ENCODE measurements at regions not wholly inside any gene's neighbourhood (a gene's known extent, or its start where the extent isn't known, plus 50 kb on each side); places are given as distances from the start of the nearest gene placed in this dataset.
"Not testable (repeated sequence)": the region's sequence is repeated elsewhere in the genome, so short reads cannot be mapped to it uniquely, and the experiment has no call there.

DNA sequence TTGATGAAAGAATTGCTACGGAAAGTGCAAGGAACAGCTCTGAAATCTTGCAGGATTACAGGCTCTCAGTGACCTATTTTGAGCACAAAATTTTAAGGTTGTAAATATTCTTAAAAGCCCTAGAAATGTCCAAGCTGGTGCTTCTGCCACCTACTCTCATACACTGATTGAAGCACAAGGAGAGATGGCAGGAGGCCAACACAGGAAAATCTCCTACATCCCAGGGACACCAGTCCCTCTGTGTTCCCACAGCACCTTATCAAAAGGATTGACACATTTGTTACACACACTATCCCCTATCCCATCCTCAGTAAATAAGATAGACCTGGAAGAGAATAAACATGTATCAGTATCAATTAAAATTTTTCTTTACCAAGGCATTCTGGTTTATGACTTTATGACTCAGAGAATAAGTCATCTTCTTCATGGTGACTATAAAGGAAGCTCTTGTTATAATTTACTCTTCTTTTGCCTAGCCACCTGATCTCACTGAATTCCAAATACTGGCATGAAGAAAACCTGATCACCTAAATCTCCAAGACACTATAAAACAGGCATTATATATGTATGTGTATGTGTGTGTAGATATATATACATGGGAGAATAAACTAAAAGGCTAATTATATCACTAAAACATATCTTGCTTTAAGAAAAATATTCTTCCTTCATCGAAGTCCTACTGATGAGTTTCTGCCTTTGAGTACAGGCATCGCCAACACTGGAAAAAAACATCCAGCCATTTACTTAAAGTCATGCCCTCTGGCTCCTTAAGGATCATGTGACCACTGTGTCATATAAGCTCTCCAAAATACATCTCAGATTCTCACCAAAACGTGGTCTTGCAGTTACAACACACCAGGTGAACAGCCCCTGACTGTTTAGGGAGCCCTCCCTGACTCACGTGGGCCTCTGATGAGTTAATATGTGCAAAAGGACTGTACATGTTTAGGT is 208.1 kb upstream of the NR2F2 start:
- no peak for DNase-seq (ENCODE audit: low read depth in 2 of 2)

DNA sequence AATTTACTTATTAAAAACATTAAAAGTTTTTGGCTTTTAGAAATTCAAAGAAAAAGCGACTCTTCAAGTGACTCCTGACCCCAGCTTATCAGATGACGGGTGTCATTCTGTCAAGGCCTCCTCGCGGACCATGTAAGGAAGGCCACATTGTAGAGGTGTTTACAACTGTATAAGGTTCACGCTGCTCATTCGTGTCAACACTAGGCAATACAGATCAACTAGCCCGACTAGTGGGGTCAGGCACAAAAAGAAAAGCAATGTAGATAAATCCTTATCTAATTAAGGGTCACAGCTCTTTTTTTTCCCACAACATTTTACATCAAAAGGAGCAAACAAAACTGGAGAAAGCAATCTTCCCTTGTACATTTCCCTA is 207.5 kb upstream of the NR2F2 start:
- no peak for DNase-seq (ENCODE audit: low read depth in 2 of 2)

DNA sequence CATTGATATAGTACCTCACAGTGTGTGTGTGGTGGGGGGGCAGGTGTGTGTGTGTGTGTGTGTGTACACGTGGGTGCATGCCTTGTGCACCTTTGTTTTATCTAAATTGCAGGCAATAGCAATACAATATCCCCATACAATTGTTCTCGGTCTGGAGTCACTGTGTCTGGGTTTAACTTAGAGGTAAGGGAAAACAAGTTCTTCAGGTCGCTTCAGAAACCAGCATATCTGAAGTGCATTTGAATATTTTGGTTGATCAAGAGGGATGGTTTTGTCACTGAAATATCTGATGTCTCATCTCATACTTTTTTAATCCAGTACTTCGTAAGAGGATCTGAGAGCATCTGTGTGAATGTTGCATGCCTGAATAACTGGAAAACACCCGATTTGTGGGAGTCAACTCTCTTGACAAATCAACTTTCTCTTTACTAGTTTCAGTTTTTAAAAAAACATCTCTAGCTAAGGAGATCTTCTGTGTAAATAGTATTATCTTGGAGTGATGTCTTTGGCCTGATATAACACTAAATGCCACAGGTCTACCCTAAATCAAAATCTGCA is 206.8 kb upstream of the NR2F2 start:
- DNase-seq (ENCODE audit: low read depth in 2 of 2): no peak

DNA sequence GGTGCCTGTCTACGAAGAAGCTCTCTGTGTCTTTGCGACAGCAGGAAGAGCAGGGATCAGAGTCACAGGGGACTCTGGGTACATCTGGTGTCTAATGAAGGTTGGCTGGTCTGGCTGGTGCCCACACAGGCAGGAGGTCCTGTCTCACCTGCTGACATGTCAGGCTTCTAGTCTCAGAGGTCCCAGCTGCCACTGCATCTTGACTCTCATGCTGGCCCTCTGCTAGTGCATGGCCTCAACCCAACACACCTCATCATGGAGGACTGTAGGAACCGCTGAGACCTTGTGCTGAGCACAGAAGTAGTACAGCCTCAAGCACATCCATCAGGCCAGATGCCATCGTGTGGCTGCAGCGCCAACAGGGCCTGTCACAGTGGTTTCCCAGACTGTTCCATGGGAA is 206.1 kb upstream of the NR2F2 start:
- DNase-seq (ENCODE audit: low read depth in 2 of 2): no peak

DNA sequence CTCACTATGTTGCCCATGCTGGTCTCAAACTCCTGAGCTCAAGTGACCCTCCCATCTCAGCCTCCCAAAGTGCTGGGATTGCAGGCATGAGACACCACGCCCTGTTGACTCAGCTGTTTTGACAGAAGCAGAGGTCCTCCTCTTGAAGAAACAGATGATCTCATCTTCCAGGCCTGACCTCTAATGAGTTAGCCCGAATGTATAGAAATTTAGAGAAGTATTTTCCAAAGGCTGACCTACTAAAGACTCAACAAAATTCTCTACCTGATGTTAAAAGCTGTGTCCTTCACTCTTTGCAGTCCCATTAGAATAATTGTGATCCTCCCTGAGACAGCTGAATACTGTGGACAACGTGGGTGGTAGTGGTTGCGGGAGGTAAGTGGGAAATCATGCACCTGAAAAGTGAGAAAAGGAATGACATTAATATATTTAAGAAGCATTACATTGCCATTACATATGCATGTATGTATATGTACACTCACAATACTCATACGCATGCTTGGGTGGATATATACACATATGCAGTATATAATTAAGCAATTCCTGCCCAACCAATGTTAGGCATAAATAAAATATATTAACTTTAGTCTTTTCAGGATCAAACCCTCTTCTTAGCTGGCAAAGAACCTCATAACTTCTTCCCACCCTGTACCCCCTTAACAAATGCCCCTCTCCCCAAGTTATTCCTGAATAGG is 204.6 kb upstream of the NR2F2 start:
- DNase-seq (ENCODE audit: low read depth in 2 of 2): no peak

DNA sequence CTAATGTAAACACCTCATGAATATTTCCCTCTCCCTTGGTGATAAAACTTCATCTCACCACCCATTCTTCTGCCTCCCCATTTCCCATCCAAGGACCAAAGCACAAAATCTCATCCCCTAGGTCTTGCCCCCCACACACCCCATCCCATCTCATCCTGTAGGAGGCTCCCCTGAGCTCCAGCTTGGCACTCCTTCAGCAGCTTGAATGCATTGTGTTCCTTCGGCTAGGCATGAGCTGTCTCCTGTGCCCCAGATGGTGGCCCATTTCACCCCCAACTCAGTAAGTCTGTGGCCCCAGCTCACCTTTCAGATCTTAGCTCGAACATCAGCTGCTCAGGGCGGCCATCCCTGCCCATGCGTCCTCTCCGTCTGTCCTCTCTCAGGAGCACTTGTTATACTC is 203.6 kb upstream of the NR2F2 start:
- DNase-seq (ENCODE audit: low read depth in 2 of 2): no peak

DNA sequence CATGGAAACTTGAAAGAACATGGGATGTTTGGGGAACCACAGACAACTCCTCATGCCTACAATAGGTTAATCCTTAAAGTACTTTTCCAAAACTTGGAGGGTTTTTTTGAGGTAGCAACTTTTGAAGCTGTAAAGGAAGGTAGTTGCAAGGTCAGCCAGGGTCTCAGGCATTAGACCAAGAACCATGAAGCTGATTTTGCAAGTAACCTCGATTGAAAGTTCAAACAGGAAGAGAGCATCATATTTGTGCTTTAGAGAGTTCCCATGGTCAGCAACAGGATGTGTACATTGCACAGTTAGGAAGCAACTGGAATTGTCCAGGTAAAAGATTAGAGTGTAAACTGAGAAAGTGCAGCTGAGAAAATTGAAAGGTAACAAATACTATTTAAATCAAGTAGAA is 199.8 kb upstream of the NR2F2 start:
- no peak for DNase-seq (ENCODE audit: low read depth in 2 of 2)

DNA sequence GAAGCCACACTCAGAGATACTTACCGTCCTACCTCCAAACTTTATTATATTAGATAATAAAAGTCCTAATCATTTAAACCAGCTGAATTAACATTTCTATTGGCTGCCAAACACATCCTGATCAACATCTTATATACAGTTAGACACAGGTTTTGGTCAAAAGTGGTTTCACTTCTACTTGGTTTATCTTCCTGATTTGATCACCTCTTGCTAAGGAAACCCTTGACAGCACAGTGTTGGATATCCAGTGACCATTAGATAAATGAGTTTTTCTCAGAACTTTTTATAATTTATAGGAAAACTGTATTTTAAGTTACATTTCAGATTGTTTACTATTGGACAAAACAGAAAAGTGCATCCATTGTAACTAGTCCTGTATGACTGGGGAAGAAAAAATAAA is 198.4 kb upstream of the NR2F2 start:
- no peak for DNase-seq (ENCODE audit: low read depth in 2 of 2)

DNA sequence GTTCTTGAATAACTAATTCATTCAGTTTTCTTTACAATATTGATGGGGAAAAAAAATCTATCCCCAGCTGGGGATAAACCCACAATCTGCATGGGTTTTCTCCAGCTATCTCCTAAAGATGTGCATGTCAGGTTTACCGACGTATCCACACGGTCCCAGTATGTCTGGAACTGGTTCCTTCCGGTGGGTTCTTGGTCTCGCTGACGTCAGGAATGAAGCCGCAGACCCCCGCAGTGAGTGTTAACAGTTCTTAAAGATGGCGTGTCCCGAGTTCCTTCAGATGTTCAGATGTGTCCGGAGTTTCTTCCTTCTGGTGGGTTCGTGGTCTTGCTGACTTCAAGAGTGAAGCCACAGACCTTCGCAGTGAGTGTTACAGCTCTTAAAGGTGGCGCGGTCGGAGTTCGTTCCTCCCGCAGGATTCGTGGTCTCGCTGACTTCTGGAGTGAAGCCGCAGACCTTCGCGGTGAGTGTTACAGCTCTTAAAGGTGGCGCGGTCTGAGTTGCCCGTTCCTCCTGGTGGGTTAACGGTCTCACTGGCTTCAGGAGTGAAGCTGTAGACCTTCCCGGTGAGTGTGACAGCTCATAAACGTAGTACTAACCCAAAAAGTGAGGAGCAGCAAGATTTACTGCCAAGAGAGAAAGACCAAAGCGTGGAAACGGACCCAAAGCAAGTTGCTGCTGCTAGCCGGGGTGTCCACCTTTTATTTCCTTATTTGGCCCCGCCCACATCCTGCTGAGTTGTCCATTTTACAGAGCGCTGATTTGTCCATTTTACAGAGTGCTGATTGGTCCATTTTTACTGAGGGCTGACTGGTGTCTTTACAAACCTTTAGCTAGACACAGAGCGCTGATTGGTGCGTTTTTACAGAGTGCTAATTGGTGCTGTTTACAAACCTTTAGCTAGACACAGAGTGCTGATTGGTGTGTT is 195.1 kb upstream of the NR2F2 start:
- DNase-seq (ENCODE audit: low read depth in 2 of 2): no peak

DNA sequence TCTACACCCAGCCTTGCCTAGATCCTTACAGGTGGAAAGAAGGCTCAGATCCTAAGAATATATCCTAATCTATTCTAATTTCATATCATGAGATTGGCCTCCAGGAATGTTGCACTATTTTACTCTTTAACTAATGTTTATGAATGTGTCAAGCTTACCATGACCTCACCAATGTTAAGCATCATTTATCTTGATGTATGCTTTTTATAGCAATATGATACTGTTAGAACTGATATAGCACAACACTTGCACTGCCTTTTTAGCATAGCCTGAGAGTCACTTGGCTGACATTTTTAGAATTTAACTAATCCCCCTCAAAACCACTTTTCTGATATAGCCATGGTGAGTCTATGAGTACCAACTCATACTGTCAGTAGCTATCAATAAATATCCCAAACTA is 191.5 kb upstream of the NR2F2 start:
- DNase-seq (ENCODE audit: low read depth in 2 of 2): no peak

DNA sequence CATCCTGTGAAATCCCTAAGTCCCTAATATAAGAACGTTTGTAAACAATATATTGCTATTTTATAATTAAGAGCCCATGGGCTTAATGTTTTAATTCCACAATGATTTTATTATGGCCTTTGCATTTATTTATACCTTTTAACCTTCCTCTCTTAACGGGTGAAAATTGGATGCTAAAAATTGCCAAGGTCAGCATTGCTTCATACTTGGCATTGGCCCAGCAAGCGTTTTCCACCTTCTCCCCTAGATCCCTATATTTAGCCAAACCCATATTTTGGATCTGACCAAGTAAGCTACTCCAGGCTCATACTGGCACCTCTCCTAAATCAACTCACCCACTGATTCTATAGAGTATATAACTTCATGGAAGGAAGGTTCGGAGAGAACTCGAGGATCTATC is 188.0 kb upstream of the NR2F2 start:
- no peak for DNase-seq (ENCODE audit: low read depth in 2 of 2)

DNA sequence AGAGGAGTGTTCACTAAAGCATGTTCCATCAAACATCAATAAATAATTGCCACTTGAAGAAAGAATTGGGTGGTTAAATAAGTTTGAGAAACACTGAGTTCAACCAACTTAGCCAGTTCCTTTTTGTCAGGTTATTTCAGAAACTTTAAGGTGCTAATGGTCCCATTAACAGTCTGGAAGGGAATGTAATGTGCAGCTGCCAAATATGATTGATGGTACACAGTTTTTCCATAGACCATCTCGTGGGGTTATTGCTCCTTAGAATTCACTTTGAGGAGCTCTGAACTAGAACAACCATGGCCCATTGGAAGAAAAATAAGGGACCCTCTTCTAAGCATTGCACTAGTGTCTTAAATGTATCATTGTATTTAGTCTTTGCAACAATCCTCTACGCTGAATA is 185.8 kb upstream of the NR2F2 start:
- DNase-seq (ENCODE audit: low read depth in 2 of 2): no peak

DNA sequence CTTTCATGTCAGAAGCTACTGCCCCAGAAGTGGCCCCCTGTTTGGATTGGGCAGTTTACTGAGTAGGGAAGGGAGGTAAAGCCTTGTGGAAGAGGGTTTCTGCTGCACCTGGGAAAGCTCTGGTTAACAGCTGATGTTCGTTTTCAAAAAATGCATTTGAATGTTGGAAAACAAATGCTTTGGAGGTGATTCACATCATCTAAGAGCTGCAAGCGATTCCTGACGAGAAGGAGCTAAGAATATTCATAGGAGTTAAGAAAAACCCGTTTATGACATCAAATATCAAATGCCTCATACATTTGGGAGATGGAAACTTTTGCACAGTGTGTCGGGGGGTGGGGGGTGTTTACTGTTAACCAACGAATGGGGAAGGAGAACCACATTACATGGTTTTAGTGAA is 183.8 kb upstream of the NR2F2 start:
- DNase-seq (ENCODE audit: low read depth in 2 of 2): no peak

DNA sequence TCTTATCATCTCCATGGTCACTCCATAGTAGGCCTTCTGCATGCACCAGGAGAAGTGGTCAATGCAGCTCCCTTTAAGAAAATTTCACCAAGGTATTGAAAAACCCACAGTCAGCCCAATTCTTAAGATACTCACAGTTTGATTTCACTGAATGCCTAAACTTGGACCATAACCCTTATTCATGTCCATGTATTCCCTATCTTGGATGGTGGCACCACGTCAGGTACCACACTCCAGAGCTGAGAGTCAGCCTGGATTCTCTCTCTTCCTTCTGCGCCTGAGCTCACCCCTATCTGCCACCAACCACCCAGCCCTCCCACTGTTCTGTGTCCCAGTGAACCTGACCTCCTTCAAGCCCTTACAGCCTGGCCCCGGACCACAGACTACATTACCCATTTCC is 183.2 kb upstream of the NR2F2 start:
- DNase-seq (ENCODE audit: low read depth in 2 of 2): no peak

DNA sequence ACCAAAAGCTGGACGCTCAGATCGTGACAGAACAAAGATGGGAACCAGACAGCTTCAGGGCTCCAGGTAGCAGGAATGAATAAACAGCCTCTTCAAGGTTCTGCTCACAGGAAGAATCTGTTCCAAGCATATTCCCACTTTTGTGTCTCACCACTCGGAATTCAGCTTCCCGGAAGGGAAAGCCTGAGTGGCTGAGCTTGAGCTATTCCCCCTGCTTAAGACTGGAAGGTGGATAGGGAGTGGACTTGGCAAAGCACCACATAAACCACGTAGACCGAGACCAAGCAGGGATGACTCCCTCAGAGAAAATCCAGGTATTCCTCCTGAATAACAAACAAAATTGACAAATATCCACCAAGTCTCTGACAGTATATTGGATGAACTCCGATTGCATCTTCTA is 180.2 kb upstream of the NR2F2 start:
- DNase-seq (ENCODE audit: low read depth in 2 of 2): no peak

DNA sequence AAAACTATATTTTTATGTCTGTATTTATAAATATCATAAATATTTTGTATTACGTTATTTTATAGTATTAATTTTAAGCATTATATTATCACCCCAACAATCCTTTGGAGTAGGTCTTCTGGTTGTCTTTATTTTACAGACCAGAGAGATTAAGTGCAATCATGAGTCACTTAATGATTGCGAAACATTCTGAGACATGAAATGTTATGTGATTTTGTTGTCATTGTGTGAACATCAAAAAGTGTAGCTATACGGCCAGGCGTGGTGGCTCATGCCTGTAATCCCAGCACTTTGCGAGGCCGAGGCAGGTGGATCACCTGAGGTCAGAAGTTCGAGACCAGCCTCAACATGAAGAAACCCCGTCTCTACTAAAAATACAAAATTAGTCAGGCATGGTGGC is 178.8 kb upstream of the NR2F2 start:
- DNase-seq (ENCODE audit: low read depth in 2 of 2): not testable (repeated sequence)

DNA sequence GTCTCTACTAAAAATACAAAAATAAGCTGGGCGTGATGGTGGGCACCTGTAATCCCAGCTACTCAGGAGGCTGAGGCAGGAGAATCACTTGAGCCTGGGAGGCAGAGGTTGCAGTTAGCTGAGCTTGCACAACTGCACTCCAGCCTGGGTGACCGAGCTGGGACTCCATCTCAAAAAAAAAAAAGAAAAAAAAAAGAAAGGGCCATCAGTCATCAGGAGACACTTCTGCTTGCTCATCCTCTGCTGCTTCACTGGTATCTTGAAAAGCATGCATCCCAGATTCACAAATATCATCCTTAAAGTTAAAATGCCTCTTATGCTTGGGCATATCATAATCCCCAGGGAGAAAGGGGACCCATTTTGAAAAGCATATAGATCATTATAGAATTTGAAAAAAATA is 176.6 kb upstream of the NR2F2 start:
- DNase-seq (ENCODE audit: low read depth in 2 of 2): no peak

DNA sequence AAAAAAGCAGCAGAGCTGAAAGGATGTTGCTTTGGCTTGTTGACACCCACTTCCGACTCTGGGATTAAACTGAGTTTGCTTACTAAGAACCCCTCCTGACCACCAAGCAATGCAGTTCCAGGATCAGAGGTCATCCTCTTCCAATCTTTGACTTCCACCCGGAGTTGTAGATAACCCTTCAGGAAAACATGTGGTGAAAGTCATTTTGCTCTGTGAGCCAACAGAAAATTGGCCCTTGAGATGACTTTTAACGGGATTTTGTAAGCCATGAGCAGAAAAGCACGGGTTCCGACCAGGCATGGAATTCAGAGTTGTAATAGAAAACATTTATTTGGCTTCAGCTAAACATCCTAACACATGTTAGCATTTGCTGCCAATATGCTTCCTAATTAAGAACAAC is 171.6 kb upstream of the NR2F2 start:
- no peak for DNase-seq (ENCODE audit: low read depth in 2 of 2)

DNA sequence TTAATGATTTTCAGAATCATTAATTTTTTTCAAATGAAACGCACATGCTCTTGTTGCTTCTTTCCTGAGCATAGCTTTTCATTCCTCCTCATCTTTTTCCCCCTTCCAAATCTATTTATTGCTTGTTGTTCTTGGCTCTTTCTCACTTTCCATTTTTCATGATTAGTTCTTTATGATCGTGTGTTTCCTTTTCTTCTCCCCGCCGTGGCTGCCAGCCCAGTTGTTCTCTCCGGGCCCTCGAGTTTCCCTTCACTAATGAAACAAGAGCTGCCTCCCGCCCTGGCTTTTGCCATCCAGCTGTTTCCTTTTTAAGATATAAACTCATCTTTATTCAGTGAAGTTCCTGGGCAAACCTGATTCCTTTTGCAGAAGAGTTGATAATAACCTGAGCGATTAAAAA is 170.2 kb upstream of the NR2F2 start:
- DNase-seq (ENCODE audit: low read depth in 2 of 2): no peak

DNA sequence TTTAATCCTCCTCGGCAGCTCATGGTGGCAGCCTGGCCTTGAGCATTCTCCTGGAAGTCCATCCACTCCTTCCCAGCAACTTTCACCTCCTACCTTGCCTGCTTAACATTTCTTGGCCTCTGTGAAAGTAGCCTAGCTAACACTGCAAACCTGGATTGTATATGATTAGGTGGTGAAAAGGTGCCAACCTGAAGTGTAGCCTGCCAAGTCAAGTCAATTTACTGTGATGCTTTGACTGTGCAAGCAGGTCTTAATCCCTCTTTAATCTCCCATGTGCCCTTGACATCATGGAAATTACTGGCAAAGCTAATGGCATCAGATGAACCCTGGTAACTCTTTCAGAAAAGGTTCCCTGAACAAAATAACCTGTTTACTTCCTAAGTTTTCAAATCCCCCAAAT is 169.7 kb upstream of the NR2F2 start:
- DNase-seq (ENCODE audit: low read depth in 2 of 2): no peak

DNA sequence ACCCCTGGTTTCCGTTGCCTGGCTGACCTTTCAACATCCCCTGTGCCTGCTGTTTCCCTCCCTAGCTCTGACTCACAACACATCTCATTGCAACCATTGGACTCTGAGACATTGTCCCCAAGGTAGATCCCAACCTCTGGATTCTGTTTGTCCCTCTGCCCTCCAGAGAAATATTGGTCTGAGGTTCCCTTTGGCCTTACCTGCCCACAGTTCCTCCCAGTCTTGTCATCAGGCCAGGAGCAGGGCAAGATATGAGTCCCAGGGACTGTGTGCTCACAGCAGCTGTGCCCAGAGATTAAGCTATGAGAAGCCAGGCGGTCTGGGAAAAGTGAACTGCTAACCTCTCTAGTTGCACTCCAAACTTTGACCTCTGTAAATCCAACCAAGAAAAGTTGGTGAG is 168.2 kb upstream of the NR2F2 start:
- DNase-seq (ENCODE audit: low read depth in 2 of 2): no peak

DNA sequence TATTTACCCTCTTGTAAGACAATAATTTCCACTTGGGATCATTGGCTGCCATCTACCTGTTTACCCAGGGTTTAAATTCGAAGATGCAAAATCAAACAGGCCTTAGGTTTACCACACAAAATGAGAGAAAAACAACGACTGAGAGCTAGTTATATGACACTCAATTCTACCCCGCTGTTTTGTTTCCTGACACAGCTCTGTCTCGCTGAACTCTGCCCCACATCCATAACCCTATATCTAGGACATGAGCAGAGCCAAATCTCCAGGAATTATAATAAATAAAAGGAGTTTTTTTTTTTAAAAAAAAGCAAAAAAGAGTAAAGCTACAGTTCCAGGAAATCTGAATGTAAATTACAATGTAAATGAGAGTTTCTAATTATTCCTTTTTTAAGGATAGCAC is 165.4 kb upstream of the NR2F2 start:
- no peak for DNase-seq (ENCODE audit: low read depth in 2 of 2)
